Prostate gland (tissue), 2 donors: ENCODE measurements at regions not wholly inside any gene's neighbourhood (a gene's known extent, or its start where the extent isn't known, plus 50 kb on each side); places are given as distances from the start of the nearest gene placed in this dataset.

Experiments
- DNase-seq: peaks from one replicate; pipeline ENCODE4 v3.0.0-alpha.2; 2019; ENCODE audit warnings: low spot score
- H3K27ac ChIP-seq, 2 donors: fragments of 200-600 bp; sonication (generic); 2 replicates each; pipeline ENCODE4 v1.5.1; 2017 to 2019
- H3K27me3 ChIP-seq: fragments of 200-600 bp; sonication (generic); replicated peaks from 2 replicates; pipeline ENCODE4 v1.5.1; 2019; ENCODE audit not compliant: insufficient read depth
- H3K36me3 ChIP-seq, 2 donors: fragments of 200-600 bp; sonication (generic); 1 replicate in 1 of 2; 2 replicates in 1 of 2; pipeline versions ENCODE4 v1.5.1 to v1.8.1; 2017 to 2019
- H3K4me1 ChIP-seq: fragments of 200-600 bp; sonication (generic); replicated peaks from 2 replicates; pipeline ENCODE4 v1.5.1; 2019
- H3K4me3 ChIP-seq, 2 donors: fragments of 200-600 bp; sonication (generic); 2 replicates each; pipeline ENCODE4 v1.5.1; 2017 to 2019
- H3K9me3 ChIP-seq: fragments of 200-600 bp; sonication (generic); 2 replicates; pipeline ENCODE4 v1.5.1; 2017
- CTCF ChIP-seq, 4 experiments: fragments of 200-600 bp in 2 of 4; fragments of 450-650 bp in 2 of 4; sonication (generic) in 2 of 4; IDR thresholded peaks; 1 replicate in 3 of 4; 2 replicates in 1 of 4; pipeline ENCODE4 v1.5.1; 2016 to 2019; ENCODE audit warnings: antibody characterized with exemption in 4 of 4, mild to moderate bottlenecking in 2 of 4, moderate library complexity in 2 of 4
- POLR2A ChIP-seq: fragments of 450-650 bp; IDR thresholded peaks from one replicate; pipeline ENCODE4 v1.6.1; 2016; ENCODE audit warnings: antibody characterized with exemption, mild to moderate bottlenecking
- POLR2AphosphoS5 ChIP-seq: sonication (generic); formaldehyde crosslinking; IDR thresholded peaks from one replicate; pipeline ENCODE4 v1.6.1; 2017; ENCODE audit warnings: antibody characterized with exemption
- WGBS: methylation state at CpG from one replicate; pipeline ENCODE4 v1.1.5; 2018; 5-methylcytosine and 5-hydroxymethylcytosine counted together
- intact Hi-C: fragments of 100-400 bp; cut with DNase I; formaldehyde crosslinking; loops from one replicate; pipeline ENCODE4 v1.14.2; 2022

DNA sequence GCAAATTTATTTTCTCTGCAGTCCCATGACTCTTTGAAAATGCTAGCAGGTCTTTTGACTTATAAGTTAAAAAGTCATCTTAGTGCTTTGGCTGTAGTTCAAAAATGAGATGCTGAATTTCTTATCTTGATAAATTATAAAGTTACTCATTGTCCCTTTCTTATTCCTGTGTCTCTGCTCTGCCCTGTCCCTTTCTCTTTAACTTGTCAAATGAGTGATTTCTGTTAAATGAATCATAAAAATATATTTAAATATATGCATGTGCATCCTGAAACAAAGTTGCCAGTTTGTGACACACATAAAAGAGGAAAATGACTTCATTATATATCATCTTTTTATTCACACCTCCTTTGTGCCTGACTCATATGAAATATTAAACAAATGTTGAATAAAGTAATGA, 1097.3 kb upstream of the EPHA6 start:
- Histone ChIP-seq H3K36me3 (no peaks in the 10 kb centered on the region), H3K4me1 (no peaks in the 10 kb centered on the region), H3K27ac (no peak overlapping the region), H3K4me3 (no peak overlapping the region), H3K27me3 (no peaks in the 10 kb centered on the region), H3K9me3 (no peaks in the 10 kb centered on the region)
- no peak for DNase-seq
- intact Hi-C loops, result no loop called here
- TF ChIP-seq CTCF (IDR thresholded peaks at IDR 0.05) (no peak), POLR2AphosphoS5 (no peak), POLR2A (no peak)

DNA sequence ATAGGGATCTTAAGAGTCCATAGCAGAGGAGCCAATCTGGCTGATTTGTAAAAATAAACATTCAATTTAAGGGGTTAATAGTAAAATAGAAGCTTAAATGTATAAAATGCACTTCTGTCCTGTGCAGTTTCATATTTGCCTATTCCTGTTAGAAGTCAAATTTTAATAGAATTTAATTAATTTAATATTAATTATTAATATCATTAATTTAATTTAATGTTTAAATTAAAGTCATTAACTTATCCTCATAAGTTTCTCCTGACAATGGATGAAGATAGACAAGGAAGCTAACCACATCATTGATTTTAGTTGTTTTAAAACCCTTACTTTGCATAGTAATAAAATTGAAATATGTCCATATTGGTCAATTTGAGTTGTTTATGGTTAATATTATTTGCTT, 1096.2 kb upstream of the EPHA6 start:
- Histone ChIP-seq H3K4me3 (no peak overlapping the region), H3K36me3 (no peaks in the 10 kb centered on the region), H3K9me3 (no peaks in the 10 kb centered on the region), H3K27ac (no peak overlapping the region), H3K27me3 (no peaks in the 10 kb centered on the region), H3K4me1 (no peaks in the 10 kb centered on the region)
- intact Hi-C loops, result no loop called here
- DNase-seq, result no peak
- TF ChIP-seq POLR2A (no peak), POLR2AphosphoS5 (no peak), CTCF (IDR thresholded peaks at IDR 0.05) (no peak)

- intact Hi-C loops, result no loop called here
- H3K4me1 ChIP-seq, result no peaks in the 10 kb centered on the region
- H3K36me3 ChIP-seq, result no peaks in the 10 kb centered on the region
- H3K27me3 ChIP-seq, result no peaks in the 10 kb centered on the region
- no peak overlapping the region for H3K4me3 ChIP-seq
- no peaks in the 10 kb centered on the region for H3K9me3 ChIP-seq
- TF ChIP-seq POLR2AphosphoS5, result no peak
- no peak for TF ChIP-seq POLR2A
- TF ChIP-seq CTCF (IDR thresholded peaks at IDR 0.05), result no peak
- H3K27ac ChIP-seq, result no peak overlapping the region
- no peak for DNase-seq
- WGBS, result 88% methylated on average over 4 of the region's 4 CpGs
Measured at GRCh38 chr3:95719481-95719880, 1094.9 kb upstream of the EPHA6 start.

DNA sequence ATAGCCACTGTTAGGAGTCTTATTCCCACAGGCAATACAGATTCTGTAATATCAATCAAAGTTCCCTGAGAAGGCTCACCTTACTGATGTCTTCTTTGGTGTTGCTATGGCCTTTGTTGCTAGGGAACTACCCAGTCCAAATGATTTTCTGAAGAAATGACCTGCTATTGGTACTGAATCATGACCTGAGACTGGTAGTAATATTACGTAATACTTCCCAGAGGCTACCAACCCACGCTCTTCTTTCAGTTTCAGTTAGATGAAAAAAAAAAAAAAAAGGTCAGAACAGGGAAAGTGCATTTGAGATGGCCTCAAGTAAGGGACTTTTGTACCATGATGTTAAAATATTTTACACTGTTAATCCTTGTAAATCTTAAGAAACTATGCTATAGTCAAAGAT, 1092.5 kb upstream of the EPHA6 start:
- Histone ChIP-seq H3K9me3 (no peaks in the 10 kb centered on the region), H3K4me1 (no peaks in the 10 kb centered on the region), H3K36me3 (no peaks in the 10 kb centered on the region), H3K27me3 (no peaks in the 10 kb centered on the region), H3K27ac (no peak overlapping the region), H3K4me3 (no peak overlapping the region)
- intact Hi-C loops, result no loop called here
- DNase-seq, result no peak
- TF ChIP-seq CTCF (IDR thresholded peaks at IDR 0.05) (no peak), POLR2A (no peak), POLR2AphosphoS5 (no peak)
- WGBS, result 79% methylated on average over 2 of the region's 2 CpGs

GRCh38 chr3:95725770-95726169, 1088.6 kb upstream of the EPHA6 start:
- no peaks in the 10 kb centered on the region for H3K9me3 ChIP-seq
- no peaks in the 10 kb centered on the region for H3K36me3 ChIP-seq
- H3K4me3 ChIP-seq, result no peak overlapping the region
- H3K27me3 ChIP-seq, result no peaks in the 10 kb centered on the region
- DNase-seq, result no peak
- intact Hi-C loops, result no loop called here
- TF ChIP-seq POLR2A (no peak), POLR2AphosphoS5 (no peak), CTCF (IDR thresholded peaks at IDR 0.05) (no peak)
- 98% methylated on average over 1 of the region's 1 CpG for WGBS
- H3K4me1 ChIP-seq, result no peaks in the 10 kb centered on the region
- no peak overlapping the region for H3K27ac ChIP-seq
